ENCODE measurements at regions not wholly inside any gene's neighbourhood (a gene's known extent, or its start where the extent isn't known, plus 50 kb on each side); places are given as distances from the start of the nearest gene placed in this dataset.

GRCh38 chr11:11774928-11775327 is 66.8 kb upstream of the USP47 start:
- TF ChIP-seq CTCF (IDR thresholded peaks at IDR 0.05) (no peak), POLR2A (IDR thresholded peaks at IDR 0.05) (no peak)

Data from thyroid gland (tissue), 4 donors.